GM19452 (cell line): ENCODE measurements at regions not wholly inside any gene's neighbourhood (a gene's known extent, or its start where the extent isn't known, plus 50 kb on each side); places are given as distances from the start of the nearest gene placed in this dataset.
"Not testable (repeated sequence)": the region's sequence is repeated elsewhere in the genome, so short reads cannot be mapped to it uniquely, and the experiment has no call there.

ENCODE experiments used
- ATAC-seq: cut with Tn5 transposase; IDR thresholded peaks from one replicate; pipeline ENCODE4 v1.9.1; 2021; ENCODE audit not compliant: unreplicated experiment

- no peak for ATAC-seq
Observed at GRCh38 chr2:16102976-16103380, 162.6 kb downstream of the MYCN start.

- no peak for ATAC-seq
Observed at GRCh38 chr2:16102358-16102975, 162.1 kb downstream of the MYCN start.

- ATAC-seq, result no peak
Observed at GRCh38 chr2:16101196-16101595, 160.8 kb downstream of the MYCN start.

- ATAC-seq, result no peak
Observed at GRCh38 chr2:16100006-16100405, 159.7 kb downstream of the MYCN start.

- no peak for ATAC-seq
Observed at GRCh38 chr2:16099326-16099725, 159.0 kb downstream of the MYCN start.

GRCh38 chr2:16096962-16097361 lies 156.6 kb downstream of the MYCN start:
- no peak for ATAC-seq

GRCh38 chr2:16095483-16095882 lies 155.1 kb downstream of the MYCN start:
- ATAC-seq, result not testable (repeated sequence)

GRCh38 chr2:16094811-16095210 lies 154.5 kb downstream of the MYCN start:
- no peak for ATAC-seq

- ATAC-seq, result no peak
Observed at GRCh38 chr2:16093639-16094529, 153.5 kb downstream of the MYCN start.

- no peak for ATAC-seq
Observed at GRCh38 chr2:16092861-16093638, 152.7 kb downstream of the MYCN start.

GRCh38 chr2:16091576-16092282 lies 151.4 kb downstream of the MYCN start:
- no peak for ATAC-seq

- ATAC-seq, result no peak
Observed at GRCh38 chr2:16090650-16091575, 150.6 kb downstream of the MYCN start.

- not testable (repeated sequence) for ATAC-seq
Observed at GRCh38 chr2:16089491-16089890, 149.1 kb downstream of the MYCN start.

GRCh38 chr2:16088802-16089112 lies 148.4 kb downstream of the MYCN start:
- no peak for ATAC-seq

GRCh38 chr2:16088035-16088801 lies 147.9 kb downstream of the MYCN start:
- no peak for ATAC-seq

- not testable (repeated sequence) for ATAC-seq
Observed at GRCh38 chr2:16086136-16086535, 145.8 kb downstream of the MYCN start.

GRCh38 chr2:16085073-16085472 lies 144.7 kb downstream of the MYCN start:
- no peak for ATAC-seq

GRCh38 chr2:16084274-16084673 lies 143.9 kb downstream of the MYCN start:
- ATAC-seq, result no peak

- no peak for ATAC-seq
Observed at GRCh38 chr2:16082276-16082675, 141.9 kb downstream of the MYCN start.
